ENCODE measurements at regions not wholly inside any gene's neighbourhood (a gene's known extent, or its start where the extent isn't known, plus 50 kb on each side); places are given as distances from the start of the nearest gene placed in this dataset.
"Not testable (repeated sequence)": the region's sequence is repeated elsewhere in the genome, so short reads cannot be mapped to it uniquely, and the experiment has no call there.

- Mint-ChIP-seq H3K27me3 (no peaks in the 10 kb centered on the region), H3K9me3 (peaks cover 41% of the 10 kb centered on the region), H3K36me3 (ENCODE audit: low read depth) (no peaks in the 10 kb centered on the region), H3K4me3 (no peak overlapping the region), H3K4me1 (ENCODE audit: low read depth) (no peaks in the 10 kb centered on the region), H3K27ac (no peak overlapping the region)
- intact Hi-C loops (cut with micrococcal nuclease), result no loop called here
These were observed 302.5 kb downstream of the BMPER start for GRCh38 chr7:34207810-34208209.

- no peaks in the 10 kb centered on the region for H3K36me3 Mint-ChIP-seq (ENCODE audit: low read depth)
- intact Hi-C loops (cut with micrococcal nuclease), result no loop called here
These were observed 303.7 kb downstream of the BMPER start for GRCh38 chr7:34208878-34209621.

DNA sequence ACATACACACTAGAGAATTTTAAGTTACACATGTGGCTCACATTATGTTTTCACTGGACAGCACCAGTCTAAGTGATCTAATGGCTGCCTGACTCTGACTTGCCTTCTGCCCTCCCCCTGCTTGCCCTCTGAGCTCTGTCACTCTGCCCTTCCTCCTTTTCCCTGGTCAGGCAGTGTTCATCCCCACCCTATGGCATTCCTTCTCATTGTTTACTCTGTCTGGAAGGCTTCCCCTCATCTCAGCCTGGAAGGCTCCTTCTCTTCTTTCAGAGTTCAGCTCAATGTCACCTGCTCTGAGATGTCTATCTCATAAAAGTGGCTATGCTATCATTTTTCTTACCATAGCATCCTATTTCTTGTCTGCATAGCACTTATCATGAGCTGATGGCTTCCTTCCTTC is 305.7 kb downstream of the BMPER start:
- Mint-ChIP-seq H3K36me3 (ENCODE audit: low read depth) (no peaks in the 10 kb centered on the region), H3K4me3 (no peak overlapping the region), H3K9me3 (peaks cover 61% of the 10 kb centered on the region), H3K4me1 (ENCODE audit: low read depth) (no peaks in the 10 kb centered on the region), H3K27ac (no peak overlapping the region), H3K27me3 (no peaks in the 10 kb centered on the region)
- intact Hi-C loops (cut with micrococcal nuclease), result no loop called here

More at GRCh38 chr7:34208878-34209621, 303.7 kb downstream of the BMPER start:
- Mint-ChIP-seq H3K9me3 (peaks cover 45% of the 10 kb centered on the region), H3K4me3 (no peak overlapping the region), H3K27me3 (no peaks in the 10 kb centered on the region), H3K27ac (no peak overlapping the region), H3K4me1 (ENCODE audit: low read depth) (no peaks in the 10 kb centered on the region)

DNA sequence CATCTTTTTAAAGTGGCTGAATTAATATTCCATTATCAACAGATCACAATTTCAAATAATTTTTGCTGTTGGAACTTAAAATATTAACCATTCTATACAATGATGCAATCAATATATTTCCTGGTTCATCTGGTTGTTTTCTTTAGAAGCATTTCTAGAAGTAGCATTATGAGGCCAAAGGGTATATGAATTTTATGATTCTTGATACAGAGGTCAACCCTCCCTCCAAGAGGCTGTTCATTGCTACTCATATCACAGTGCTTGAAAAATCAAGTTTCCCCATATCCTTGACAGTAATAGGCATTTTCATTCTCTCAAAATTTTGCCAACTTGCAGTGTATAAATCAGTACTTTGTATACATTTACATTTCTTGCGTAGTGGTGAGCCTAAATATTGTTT is 312.6 kb downstream of the BMPER start:
- H3K9me3 Mint-ChIP-seq, result peaks cover 32% of the 10 kb centered on the region
- no peak overlapping the region for H3K4me3 Mint-ChIP-seq
- H3K27me3 Mint-ChIP-seq, result no peaks in the 10 kb centered on the region
- H3K27ac Mint-ChIP-seq, result no peak overlapping the region
- intact Hi-C loops (cut with micrococcal nuclease), result no loop called here
- no peaks in the 10 kb centered on the region for H3K36me3 Mint-ChIP-seq (ENCODE audit: low read depth)
- no peaks in the 10 kb centered on the region for H3K4me1 Mint-ChIP-seq (ENCODE audit: low read depth)

DNA sequence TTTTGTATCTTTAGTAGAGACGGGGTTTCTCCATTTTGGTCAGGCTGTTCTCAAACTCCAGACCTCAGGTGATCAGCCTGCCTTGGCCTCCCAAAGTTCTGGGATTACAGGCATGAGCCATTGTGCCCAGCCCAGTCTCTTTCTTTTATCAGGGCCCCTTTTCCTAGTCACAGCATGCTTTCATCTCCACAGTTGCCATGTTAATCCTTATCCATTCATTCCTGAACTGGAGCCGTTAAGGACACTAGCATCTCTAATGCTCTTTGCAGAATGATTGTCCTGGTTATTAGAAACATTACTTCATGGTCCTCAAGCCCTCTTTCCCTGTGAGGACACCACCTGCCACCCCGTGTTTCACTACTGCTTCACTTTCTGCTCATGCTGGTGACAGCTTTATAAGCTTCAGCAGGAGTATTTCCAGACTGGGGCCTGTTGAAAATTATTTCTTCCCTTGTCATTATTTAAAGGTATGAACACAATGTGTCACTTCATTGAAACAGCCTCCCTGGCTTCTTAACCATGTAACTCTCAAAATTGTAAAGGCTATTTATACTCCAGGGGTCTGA is 313.9 kb downstream of the BMPER start:
- Mint-ChIP-seq H3K9me3 (peaks cover 27% of the 10 kb centered on the region), H3K4me1 (ENCODE audit: low read depth) (no peaks in the 10 kb centered on the region), H3K36me3 (ENCODE audit: low read depth) (no peaks in the 10 kb centered on the region), H3K27ac (no peak overlapping the region), H3K27me3 (no peaks in the 10 kb centered on the region), H3K4me3 (no peak overlapping the region)
- intact Hi-C loops (cut with micrococcal nuclease), result no loop called here

- H3K9me3 Mint-ChIP-seq, result peaks cover 13% of the 10 kb centered on the region
These were observed 315.3 kb downstream of the BMPER start for GRCh38 chr7:34220506-34221185.

GRCh38 chr7:34222316-34222715 is 317.0 kb downstream of the BMPER start:
- intact Hi-C loops (cut with micrococcal nuclease), result no loop called here
- Mint-ChIP-seq H3K9me3 (peaks cover 17% of the 10 kb centered on the region), H3K4me3 (no peak overlapping the region), H3K27ac (no peak overlapping the region), H3K27me3 (no peaks in the 10 kb centered on the region), H3K36me3 (ENCODE audit: low read depth) (no peaks in the 10 kb centered on the region), H3K4me1 (ENCODE audit: low read depth) (no peaks in the 10 kb centered on the region)

More at GRCh38 chr7:34220506-34221185, 315.3 kb downstream of the BMPER start:
- intact Hi-C loops (cut with micrococcal nuclease), result no loop called here
- no peak overlapping the region for H3K27ac Mint-ChIP-seq
- H3K36me3 Mint-ChIP-seq (ENCODE audit: low read depth), result no peaks in the 10 kb centered on the region
- H3K4me1 Mint-ChIP-seq (ENCODE audit: low read depth), result no peaks in the 10 kb centered on the region
- H3K27me3 Mint-ChIP-seq, result no peaks in the 10 kb centered on the region
- no peak overlapping the region for H3K4me3 Mint-ChIP-seq

- no peak overlapping the region for H3K4me3 Mint-ChIP-seq
- intact Hi-C loops (cut with micrococcal nuclease), result no loop called here
- peaks cover 17% of the 10 kb centered on the region for H3K9me3 Mint-ChIP-seq
- H3K36me3 Mint-ChIP-seq (ENCODE audit: low read depth), result no peaks in the 10 kb centered on the region
- no peaks in the 10 kb centered on the region for H3K4me1 Mint-ChIP-seq (ENCODE audit: low read depth)
- H3K27me3 Mint-ChIP-seq, result no peaks in the 10 kb centered on the region
- no peak overlapping the region for H3K27ac Mint-ChIP-seq
These were observed 317.4 kb downstream of the BMPER start for GRCh38 chr7:34222722-34223121.

GRCh38 chr7:34224281-34224680 is 318.9 kb downstream of the BMPER start:
- Mint-ChIP-seq H3K4me3 (no peak overlapping the region), H3K27me3 (no peaks in the 10 kb centered on the region), H3K36me3 (ENCODE audit: low read depth) (no peaks in the 10 kb centered on the region), H3K4me1 (ENCODE audit: low read depth) (no peaks in the 10 kb centered on the region), H3K27ac (no peak overlapping the region), H3K9me3 (peaks cover 26% of the 10 kb centered on the region)
- intact Hi-C loops (cut with micrococcal nuclease), result no loop called here

DNA sequence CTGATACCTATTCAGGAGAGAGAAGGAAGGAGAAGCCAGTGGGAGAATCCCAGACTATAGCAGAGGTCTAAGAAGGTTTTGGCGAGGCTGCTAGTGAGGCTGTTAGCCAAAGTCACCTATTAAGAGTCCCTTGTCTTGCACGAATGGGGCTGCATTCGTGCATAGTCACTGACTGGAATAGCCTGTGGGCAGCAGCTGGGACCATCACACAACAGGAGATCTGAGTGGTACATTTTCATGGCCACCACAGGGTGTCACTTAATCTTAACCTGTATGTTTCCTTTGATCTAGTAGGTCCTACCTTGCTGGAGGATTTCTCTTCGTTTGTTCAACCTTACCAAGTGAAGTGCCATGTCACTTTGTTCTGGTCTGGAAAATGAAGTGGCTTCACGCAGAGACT is 319.9 kb downstream of the BMPER start:
- intact Hi-C loops (cut with micrococcal nuclease), result no loop called here
- Mint-ChIP-seq H3K27ac (no peak overlapping the region), H3K27me3 (no peaks in the 10 kb centered on the region), H3K4me1 (ENCODE audit: low read depth) (no peaks in the 10 kb centered on the region), H3K36me3 (ENCODE audit: low read depth) (no peaks in the 10 kb centered on the region), H3K9me3 (peaks cover 23% of the 10 kb centered on the region), H3K4me3 (no peak overlapping the region)

- Mint-ChIP-seq H3K36me3 (ENCODE audit: low read depth) (no peaks in the 10 kb centered on the region), H3K4me1 (ENCODE audit: low read depth) (no peaks in the 10 kb centered on the region), H3K27ac (no peak overlapping the region), H3K27me3 (no peaks in the 10 kb centered on the region), H3K9me3 (peaks cover 30% of the 10 kb centered on the region), H3K4me3 (no peak overlapping the region)
- intact Hi-C loops (cut with micrococcal nuclease), result no loop called here
These were observed 322.2 kb downstream of the BMPER start for GRCh38 chr7:34227525-34227924.

DNA sequence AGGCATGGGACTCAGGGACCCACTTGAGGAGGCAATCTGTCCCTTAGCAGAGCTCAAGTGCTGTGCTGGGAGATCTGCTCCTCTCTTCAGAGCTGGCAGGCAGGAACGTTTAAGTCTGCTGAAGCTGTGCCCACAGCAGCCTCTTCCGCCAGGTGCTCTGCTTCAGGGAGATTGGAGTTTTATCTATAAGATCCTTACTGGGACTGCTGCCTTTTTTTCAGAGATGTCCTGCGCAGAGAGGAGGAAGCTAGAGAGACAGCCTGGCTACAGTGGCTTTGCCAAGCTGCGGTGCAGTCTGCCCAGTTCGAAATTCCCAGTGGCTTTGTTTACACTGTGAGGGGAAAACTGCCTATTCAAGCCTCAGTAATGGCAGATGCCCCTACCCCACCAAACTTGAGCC is 329.8 kb downstream of the BMPER start:
- peaks cover 35% of the 10 kb centered on the region for H3K9me3 Mint-ChIP-seq
- H3K4me1 Mint-ChIP-seq (ENCODE audit: low read depth); H3K27me3 Mint-ChIP-seq; H3K36me3 Mint-ChIP-seq (ENCODE audit: low read depth); H3K27ac Mint-ChIP-seq; H3K4me3 Mint-ChIP-seq; intact Hi-C loops (cut with micrococcal nuclease): not testable (repeated sequence)

GRCh38 chr7:34236057-34236456 is 330.7 kb downstream of the BMPER start:
- Mint-ChIP-seq H3K36me3 (ENCODE audit: low read depth) (no peaks in the 10 kb centered on the region), H3K27me3 (no peaks in the 10 kb centered on the region), H3K4me3 (no peak overlapping the region), H3K9me3 (peaks cover 34% of the 10 kb centered on the region), H3K4me1 (ENCODE audit: low read depth) (no peaks in the 10 kb centered on the region), H3K27ac (no peak overlapping the region)
- intact Hi-C loops (cut with micrococcal nuclease), result no loop called here

DNA sequence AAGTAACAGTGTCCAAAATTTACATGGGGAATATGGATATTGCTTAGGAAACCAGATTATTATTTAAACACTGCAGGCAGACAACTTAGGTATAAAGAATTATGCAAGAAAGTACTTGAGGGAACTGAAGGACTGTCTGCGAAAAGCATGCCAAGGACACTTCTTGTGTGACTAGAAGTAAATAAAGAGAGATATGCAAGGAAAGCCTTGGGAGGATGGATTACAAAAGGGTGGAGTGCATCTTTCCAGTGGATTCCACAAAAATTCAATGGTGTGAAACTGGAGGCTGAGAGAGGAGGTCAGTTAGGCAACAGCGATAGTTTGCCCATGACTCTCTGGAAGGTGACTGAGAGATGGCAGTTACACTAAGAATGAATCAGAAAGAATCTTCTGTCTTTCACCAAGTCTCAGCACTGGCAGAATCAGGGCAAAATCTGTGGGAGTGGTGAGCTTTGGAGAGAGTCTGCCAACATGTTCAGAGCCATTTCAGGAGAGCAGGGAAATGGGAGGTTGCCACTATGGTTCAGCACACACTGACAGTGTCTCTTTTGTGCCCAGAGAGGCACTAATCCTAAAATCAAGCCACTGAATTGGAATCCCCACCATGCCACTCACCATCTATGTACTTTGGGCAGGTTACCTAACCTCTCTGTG is 331.6 kb downstream of the BMPER start:
- peaks cover 38% of the 10 kb centered on the region for H3K9me3 Mint-ChIP-seq
- no peak overlapping the region for H3K4me3 Mint-ChIP-seq
- intact Hi-C loops (cut with micrococcal nuclease), result no loop called here
- H3K36me3 Mint-ChIP-seq (ENCODE audit: low read depth), result no peaks in the 10 kb centered on the region
- no peaks in the 10 kb centered on the region for H3K27me3 Mint-ChIP-seq
- H3K27ac Mint-ChIP-seq, result no peak overlapping the region
- H3K4me1 Mint-ChIP-seq (ENCODE audit: low read depth), result no peaks in the 10 kb centered on the region

All from dendritic cell treated with granulocyte-macrophage colony-stimulating factor and Interleukin-4, amounts not matched to agents 40 ng/mL and 50 ng/mL, for 4 days (primary cell).